ENCODE measurements at regions not wholly inside any gene's neighbourhood (a gene's known extent, or its start where the extent isn't known, plus 50 kb on each side); places are given as distances from the start of the nearest gene placed in this dataset.

DNA sequence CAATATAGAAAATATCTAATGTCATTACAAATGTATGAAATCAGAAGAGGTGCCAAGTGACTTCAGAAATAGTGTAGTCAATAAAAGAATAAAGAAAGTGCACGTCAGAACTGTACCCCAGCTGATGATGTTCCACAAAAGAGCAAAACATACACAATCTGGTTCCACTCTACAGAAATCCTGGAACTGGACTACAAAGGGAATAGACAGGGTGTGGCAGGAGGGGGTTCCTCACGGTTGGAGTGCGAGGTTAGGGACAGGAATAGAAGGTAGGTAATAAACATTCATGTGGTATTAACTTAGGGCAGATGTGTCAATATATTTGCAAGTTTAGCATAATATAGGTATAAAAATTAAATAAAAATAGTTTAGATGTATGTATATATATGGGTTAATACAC, 103.3 kb upstream of the GOLGA6L6 start:
- Histone ChIP-seq H2BK120ac (replicated peaks; ENCODE audit: low read depth, low read length) (no peak overlapping the region), H2AFZ (ENCODE audit: low read length) (no peak overlapping the region), H3K23me2 (ENCODE audit: low read depth, low read length) (no peaks in the 10 kb centered on the region), H2BK5ac (ENCODE audit: low read depth, low read length) (no peak overlapping the region), H3K79me1 (ENCODE audit: low read depth, low read length) (no peaks in the 10 kb centered on the region), H3K9me3 (ENCODE audit: insufficient read depth in 2 of 2, low read depth in 1 of 2, low read length in 1 of 2) (peaks cover 26 to 40% of the 10 kb centered on the region in 2 experiments), H3K9ac (replicated peaks in 1 of 4; ENCODE audit: extremely low read depth in 1 of 4, low read depth in 3 of 4, low read length in 3 of 4) (no peak overlapping the region), H3K36me3 (ENCODE audit: control insufficient read depth in 2 of 4, insufficient read depth in 4 of 4, low read length in 3 of 4) (no peaks in the 10 kb centered on the region), H3K18ac (ENCODE audit: extremely low read depth, low read length) (no peak overlapping the region), H3K27me3 (replicated peaks in 1 of 4; ENCODE audit: control insufficient read depth in 3 of 4, extremely low read depth in 1 of 4, insufficient read depth in 3 of 4, low read length in 3 of 4) (no peaks in the 10 kb centered on the region), H3K4me1 (replicated peaks in 1 of 4; ENCODE audit: control insufficient read depth in 3 of 4, insufficient read depth in 4 of 4, low read length in 3 of 4) (no peaks in the 10 kb centered on the region), H3K4me2 (ENCODE audit: insufficient read depth in 1 of 2, low read depth in 2 of 2, low read length in 2 of 2) (no peak overlapping the region), H3K14ac (ENCODE audit: insufficient read length) (no peak overlapping the region), H3K23ac (ENCODE audit: insufficient read length) (no peak overlapping the region), H3K56ac (replicated peaks; ENCODE audit: insufficient read length, low read depth, low read length) (no peak overlapping the region), H3K4me3 (ENCODE audit: extremely low read depth in 1 of 4, insufficient read depth in 2 of 4, low read depth in 3 of 4, low read length in 4 of 4) (no peak overlapping the region), H4K20me1 (replicated peaks in 1 of 2; ENCODE audit: control insufficient read depth in 1 of 2, insufficient read depth in 2 of 2, low read length in 2 of 2) (no peaks in the 10 kb centered on the region), H2AK5ac (ENCODE audit: low read depth, low read length) (no peak overlapping the region), H4K5ac (ENCODE audit: insufficient read length, low read depth, low read length) (no peak overlapping the region), H3K27ac (ENCODE audit: low read depth, low read length) (no peak overlapping the region), H4K8ac (ENCODE audit: extremely low read depth, insufficient read depth, low read length) (no peak overlapping the region), H2BK20ac (ENCODE audit: low read length) (no peak overlapping the region), H2BK15ac (ENCODE audit: low read length) (no peak overlapping the region), H4K91ac (replicated peaks; ENCODE audit: insufficient read length, low read length) (no peak overlapping the region), H3K79me2 (ENCODE audit: control insufficient read depth in 1 of 2, insufficient read depth in 2 of 2, low read length in 2 of 2) (no peaks in the 10 kb centered on the region), H2BK12ac (ENCODE audit: low read depth, low read length) (no peak overlapping the region), H3K4ac (replicated peaks; ENCODE audit: insufficient read length, low read depth, low read length) (no peak overlapping the region)
- FAIRE-seq (no peak), DNase-seq (ENCODE audit: low read depth in 1 of 2, low spot score in 2 of 2) (no peak)
- ChIA-PET CTCF (ENCODE audit: partially characterized antibody) (no interaction called here), POLR2A (ENCODE audit: partially characterized antibody) (no interaction called here)
- WGBS, 2 experiments (ENCODE audit: extremely low coverage in 1 of 2, insufficient coverage in 1 of 2, insufficient read length in 1 of 2, insufficient replicate concordance in 2 of 2, low coverage in 1 of 2, low lambda C conversion rate in 2 of 2, missing lambda C conversion rate in 1 of 2) = 87% methylated on average over 3 of the region's 3 CpGs; no CpG with 5 or more reads in 1 of the 2 experiments
- TF ChIP-seq ASH2L (IDR thresholded peaks at IDR 0.05; ENCODE audit: low read length) (no peak), SP2 (IDR thresholded peaks at IDR 0.05; ENCODE audit: low read length) (no peak), MAFK (IDR thresholded peaks at IDR 0.05; ENCODE audit: low read depth, low read length) (no peak), EP300 (IDR thresholded peaks at IDR 0.05; ENCODE audit: borderline replicate concordance in 1 of 2, low read depth in 2 of 2, low read length in 2 of 2) (no peak), SP1 (IDR thresholded peaks at IDR 0.05; ENCODE audit: low read depth, low read length) (no peak), CTCF (IDR thresholded peaks at IDR 0.05; ENCODE audit: control extremely low read depth in 1 of 3, insufficient read depth in 1 of 3, low read depth in 1 of 3, low read length in 3 of 3) (no peak), ZNF274 (IDR thresholded peaks at IDR 0.05; ENCODE audit: borderline replicate concordance, extremely low read depth, low read length) (no peak), GABPA (IDR thresholded peaks at IDR 0.05; ENCODE audit: borderline replicate concordance, insufficient read depth, low read length) (no peak), TAF7 (optimal IDR thresholded peaks at IDR 0.05; ENCODE audit: borderline replicate concordance, low read depth, low read length) (no peak), RNF2 (IDR thresholded peaks at IDR 0.05; ENCODE audit: borderline replicate concordance, low read depth, low read length, missing control alignments, poor library complexity, severe bottlenecking) (no peak), KDM4A (IDR thresholded peaks at IDR 0.05; ENCODE audit: low read depth, low read length, severe bottlenecking) (no peak)

All from H1 (cell line).